ENCODE measurements at regions not wholly inside any gene's neighbourhood (a gene's known extent, or its start where the extent isn't known, plus 50 kb on each side); places are given as distances from the start of the nearest gene placed in this dataset.

DNA sequence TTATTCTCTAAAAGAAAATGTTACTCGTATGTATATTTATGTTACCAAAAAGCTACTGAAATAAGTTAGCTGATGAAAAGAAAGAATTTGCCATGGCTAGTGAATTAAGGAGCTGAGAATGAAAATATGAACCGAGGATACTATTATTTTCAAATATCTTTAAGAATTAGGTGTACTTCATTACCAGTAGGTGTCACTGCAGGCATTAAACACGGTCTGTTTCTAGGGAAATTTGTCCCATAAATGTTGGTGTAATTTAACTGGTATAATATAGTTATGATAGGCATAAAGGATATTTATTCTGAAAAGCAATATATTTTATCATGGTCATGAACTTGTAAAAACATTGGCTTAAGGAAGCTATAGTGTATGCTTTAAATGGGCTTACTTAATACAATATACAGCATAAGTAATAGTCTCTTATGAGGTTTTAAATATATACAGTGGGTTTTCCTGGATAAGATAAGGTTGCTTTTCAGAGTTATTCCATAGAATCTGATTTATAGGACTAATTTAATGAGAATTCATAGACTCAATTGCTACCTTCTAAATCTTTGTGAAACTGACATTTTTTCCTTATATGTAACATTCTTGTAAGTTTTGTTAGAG lies 72.4 kb upstream of the MPDZ start:
- H3K27me3 Mint-ChIP-seq, result no peaks in the 10 kb centered on the region

DNA sequence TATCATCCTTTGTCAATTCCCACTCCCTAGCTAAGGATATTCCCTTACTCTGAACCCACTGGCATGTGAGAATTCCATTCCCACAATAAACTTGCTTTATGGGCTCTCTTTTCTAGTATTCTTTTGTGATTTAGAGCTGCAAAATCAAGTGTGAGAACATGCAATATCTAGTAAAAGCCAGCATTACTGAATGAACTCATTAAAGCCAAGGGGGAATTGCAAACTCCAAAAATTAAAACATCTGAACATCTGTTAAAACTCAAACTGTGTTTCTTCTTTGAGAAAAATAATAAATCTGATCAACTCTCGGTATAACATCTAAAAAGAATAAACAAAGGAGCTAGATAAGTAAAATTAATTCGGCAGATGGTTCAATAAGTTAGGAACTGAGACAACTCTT lies 53.1 kb upstream of the MPDZ start:
- ChIA-PET POLR2A (no interaction called here), CTCF (no interaction called here)
- no peaks in the 10 kb centered on the region for H3K4me1 Mint-ChIP-seq

More for the DNA sequence above, 72.4 kb upstream of the MPDZ start:
- Mint-ChIP-seq H3K4me3 (no peak overlapping the region), H3K4me1 (no peaks in the 10 kb centered on the region), H3K9me3 (no peaks in the 10 kb centered on the region), H3K27ac (no peak overlapping the region), H3K36me3 (ENCODE audit: low read depth) (no peaks in the 10 kb centered on the region)
- no peak for DNase-seq
- CTCF ChIA-PET, result no interaction called here
- POLR2A ChIA-PET, result no interaction called here

DNA sequence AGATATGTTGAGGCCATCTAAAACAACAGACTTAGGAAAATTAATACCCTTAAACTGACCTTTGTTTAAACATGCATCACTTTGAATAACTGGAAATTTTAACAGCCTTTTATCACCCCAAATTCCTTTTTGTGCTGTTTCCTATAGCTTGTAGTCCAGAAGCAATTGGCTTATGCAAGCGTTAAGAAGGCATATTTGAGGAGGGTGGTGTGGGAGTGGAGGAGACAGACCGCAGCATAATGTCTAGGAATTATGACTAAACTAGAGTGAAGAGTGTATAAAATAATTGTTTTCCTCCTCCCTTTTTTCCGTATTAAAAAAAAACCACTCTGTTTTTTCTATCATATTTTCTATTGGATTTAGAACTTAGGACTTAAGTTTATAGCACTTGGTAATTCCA lies 51.8 kb upstream of the MPDZ start:
- CTCF ChIA-PET, result no interaction called here
- Mint-ChIP-seq H3K27me3 (no peaks in the 10 kb centered on the region), H3K4me1 (no peaks in the 10 kb centered on the region), H3K4me3 (no peak overlapping the region), H3K27ac (no peak overlapping the region), H3K36me3 (ENCODE audit: low read depth) (no peaks in the 10 kb centered on the region), H3K9me3 (no peaks in the 10 kb centered on the region)
- POLR2A ChIA-PET, result no interaction called here
- DNase-seq, result no peak

More for the DNA sequence above, 53.1 kb upstream of the MPDZ start:
- no peak overlapping the region for H3K27ac Mint-ChIP-seq
- no peaks in the 10 kb centered on the region for H3K9me3 Mint-ChIP-seq
- H3K4me3 Mint-ChIP-seq, result no peak overlapping the region
- DNase-seq, result no peak
- H3K36me3 Mint-ChIP-seq (ENCODE audit: low read depth), result no peaks in the 10 kb centered on the region
- H3K27me3 Mint-ChIP-seq, result no peaks in the 10 kb centered on the region

DNA sequence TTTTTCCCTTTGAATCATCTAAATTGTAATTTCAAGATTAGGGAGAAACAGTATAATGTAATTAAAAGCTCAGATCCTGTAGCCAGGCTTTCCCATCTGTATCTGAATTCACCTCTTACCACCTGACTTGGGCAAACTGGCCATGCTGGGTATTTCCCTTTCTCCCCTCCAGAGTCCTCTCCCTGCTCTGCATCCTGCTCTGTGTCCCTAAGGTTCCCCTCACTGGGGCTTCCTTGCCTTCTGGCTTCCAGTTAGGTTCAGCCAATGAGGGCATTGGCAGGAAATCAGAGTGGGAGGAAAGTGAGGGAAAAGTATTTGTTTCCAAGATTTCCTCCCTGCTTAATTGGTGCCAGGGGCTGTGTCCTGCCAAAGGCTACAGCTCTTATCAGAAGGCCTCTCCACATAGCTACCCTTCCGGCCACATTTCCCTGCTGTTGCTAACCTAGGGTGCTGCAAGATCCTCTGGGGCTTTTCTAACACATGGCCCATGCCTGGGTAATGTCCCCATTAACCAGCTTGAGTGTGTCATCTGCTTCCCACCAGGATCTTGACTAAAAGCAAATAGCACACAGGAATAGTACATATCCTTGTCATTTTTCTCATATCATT lies 51.0 kb upstream of the MPDZ start:
- Mint-ChIP-seq H3K27ac (no peak overlapping the region), H3K27me3 (no peaks in the 10 kb centered on the region), H3K36me3 (ENCODE audit: low read depth) (no peaks in the 10 kb centered on the region), H3K9me3 (no peaks in the 10 kb centered on the region), H3K4me1 (no peaks in the 10 kb centered on the region), H3K4me3 (no peak overlapping the region)
- no peak for DNase-seq
- ChIA-PET CTCF (no interaction called here), POLR2A (no interaction called here)
